ENCODE measurements at regions not wholly inside any gene's neighbourhood (a gene's known extent, or its start where the extent isn't known, plus 50 kb on each side); places are given as distances from the start of the nearest gene placed in this dataset.
"Not testable (repeated sequence)": the region's sequence is repeated elsewhere in the genome, so short reads cannot be mapped to it uniquely, and the experiment has no call there.

- peaks cover 0 to 4% of the 10 kb centered on the region in 2 donors for H3K9me3 ChIP-seq
- H3K27me3 ChIP-seq: peaks cover 7% of the 10 kb centered on the region
- intact Hi-C loops (cut with DNase I): no loop called here
- no peak for DNase-seq (ENCODE audit: low spot score in 2 of 2)
- H3K27ac ChIP-seq: no peak overlapping the region
- no peak overlapping the region for H3K4me3 ChIP-seq
- TF ChIP-seq, protein P1, sequence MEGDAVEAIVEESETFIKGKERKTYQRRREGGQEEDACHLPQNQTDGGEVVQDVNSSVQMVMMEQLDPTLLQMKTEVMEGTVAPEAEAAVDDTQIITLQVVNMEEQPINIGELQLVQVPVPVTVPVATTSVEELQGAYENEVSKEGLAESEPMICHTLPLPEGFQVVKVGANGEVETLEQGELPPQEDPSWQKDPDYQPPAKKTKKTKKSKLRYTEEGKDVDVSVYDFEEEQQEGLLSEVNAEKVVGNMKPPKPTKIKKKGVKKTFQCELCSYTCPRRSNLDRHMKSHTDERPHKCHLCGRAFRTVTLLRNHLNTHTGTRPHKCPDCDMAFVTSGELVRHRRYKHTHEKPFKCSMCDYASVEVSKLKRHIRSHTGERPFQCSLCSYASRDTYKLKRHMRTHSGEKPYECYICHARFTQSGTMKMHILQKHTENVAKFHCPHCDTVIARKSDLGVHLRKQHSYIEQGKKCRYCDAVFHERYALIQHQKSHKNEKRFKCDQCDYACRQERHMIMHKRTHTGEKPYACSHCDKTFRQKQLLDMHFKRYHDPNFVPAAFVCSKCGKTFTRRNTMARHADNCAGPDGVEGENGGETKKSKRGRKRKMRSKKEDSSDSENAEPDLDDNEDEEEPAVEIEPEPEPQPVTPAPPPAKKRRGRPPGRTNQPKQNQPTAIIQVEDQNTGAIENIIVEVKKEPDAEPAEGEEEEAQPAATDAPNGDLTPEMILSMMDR (IDR thresholded peaks at IDR 0.05): no peak
- no peaks in the 10 kb centered on the region for H3K4me1 ChIP-seq
- no peaks in the 10 kb centered on the region for H3K36me3 ChIP-seq
Observed at GRCh38 chr4:1523506-1523905, 117.3 kb upstream of the NKX1-1 start.

GRCh38 chr4:1523033-1523432 is 116.8 kb upstream of the NKX1-1 start:
- peaks cover 0 to 4% of the 10 kb centered on the region in 2 donors for H3K9me3 ChIP-seq
- H3K27me3 ChIP-seq: peaks cover 7% of the 10 kb centered on the region
- TF ChIP-seq, protein P1 (IDR thresholded peaks at IDR 0.05): no peak
- H3K36me3 ChIP-seq: no peaks in the 10 kb centered on the region
- DNase-seq (ENCODE audit: low spot score in 2 of 2): no peak
- intact Hi-C loops (cut with DNase I): no loop called here
- no peak overlapping the region for H3K27ac ChIP-seq
- no peak overlapping the region for H3K4me3 ChIP-seq
- no peaks in the 10 kb centered on the region for H3K4me1 ChIP-seq

GRCh38 chr4:1522606-1523005 is 116.4 kb upstream of the NKX1-1 start:
- Histone ChIP-seq H3K27ac (no peak overlapping the region), H3K4me1 (no peaks in the 10 kb centered on the region), H3K4me3 (no peak overlapping the region), H3K9me3 (peaks cover 0 to 4% of the 10 kb centered on the region in 2 donors), H3K27me3 (peaks cover 7% of the 10 kb centered on the region), H3K36me3 (no peaks in the 10 kb centered on the region)
- intact Hi-C loops (cut with DNase I): no loop called here
- DNase-seq (ENCODE audit: low spot score in 2 of 2): no peak
- TF ChIP-seq, protein P1 (IDR thresholded peaks at IDR 0.05): no peak

DNA sequence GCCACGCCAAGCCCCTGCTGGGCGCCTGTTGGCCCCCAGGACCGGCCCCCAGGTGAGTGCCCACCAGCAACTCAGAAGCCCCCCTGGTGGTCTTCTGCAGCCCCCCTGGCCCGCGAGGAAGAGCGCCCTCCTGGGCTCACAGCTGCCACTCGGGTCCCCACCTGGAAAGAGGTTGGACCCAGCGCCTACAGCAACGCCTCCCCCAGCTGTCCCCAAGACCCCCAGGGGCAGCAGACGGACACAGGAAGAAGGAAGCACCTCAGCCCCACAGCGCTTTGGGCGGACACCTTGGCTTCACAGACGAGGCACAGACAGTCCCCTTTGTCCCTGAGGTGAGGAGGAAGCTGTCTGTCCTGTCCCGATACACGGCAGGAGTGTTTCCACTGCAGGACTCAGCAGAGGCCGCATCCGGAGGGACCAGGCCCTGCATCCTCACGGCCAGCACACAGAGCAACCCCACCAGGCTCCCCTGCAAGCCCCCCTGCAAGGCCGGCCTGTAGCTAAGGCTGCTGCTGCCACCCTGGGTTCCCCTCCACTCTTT is 115.6 kb upstream of the NKX1-1 start:
- TF ChIP-seq, protein P1 (IDR thresholded peaks at IDR 0.05): no peak
- peaks cover 0 to 4% of the 10 kb centered on the region in 2 donors for H3K9me3 ChIP-seq
- no peak for DNase-seq (ENCODE audit: low spot score in 2 of 2)
- H3K27ac ChIP-seq: no peak overlapping the region
- intact Hi-C loops (cut with DNase I): no loop called here
- H3K4me3 ChIP-seq: no peak overlapping the region
- no peaks in the 10 kb centered on the region for H3K36me3 ChIP-seq
- peaks cover 7% of the 10 kb centered on the region for H3K27me3 ChIP-seq
- no peaks in the 10 kb centered on the region for H3K4me1 ChIP-seq

- H3K4me3 ChIP-seq: peak overlapping the region in 1 of 2 donors; percentile 49
- H3K27ac ChIP-seq; H3K9me3 ChIP-seq; H3K36me3 ChIP-seq; H3K4me1 ChIP-seq; DNase-seq (ENCODE audit: low spot score in 2 of 2); H3K27me3 ChIP-seq; intact Hi-C loops (cut with DNase I): not testable (repeated sequence)
Observed at GRCh38 chr4:1520795-1521576, 114.7 kb upstream of the NKX1-1 start.

- H3K27ac ChIP-seq: no peak overlapping the region
- peaks cover 7% of the 10 kb centered on the region for H3K27me3 ChIP-seq
- peaks cover 0 to 4% of the 10 kb centered on the region in 2 donors for H3K9me3 ChIP-seq
- H3K36me3 ChIP-seq: no peaks in the 10 kb centered on the region
- intact Hi-C loops (cut with DNase I): no loop called here
- no peak for DNase-seq (ENCODE audit: low spot score in 2 of 2)
- H3K4me1 ChIP-seq: no peaks in the 10 kb centered on the region
- TF ChIP-seq, protein P1 (IDR thresholded peaks at IDR 0.05): no peak
- H3K4me3 ChIP-seq: no peak overlapping the region
Observed at GRCh38 chr4:1519787-1520661, 113.8 kb upstream of the NKX1-1 start.

Measured in ascending aorta (tissue), 2 donors.